HFFc6 (cell line): ENCODE measurements at regions not wholly inside any gene's neighbourhood (a gene's known extent, or its start where the extent isn't known, plus 50 kb on each side); places are given as distances from the start of the nearest gene placed in this dataset.
A peak's percentile ranks its signal among the peaks of the same experiment; 100 is the strongest.

Experiments used
- DNase-seq: peaks from one replicate; pipeline ENCODE4 v3.0.0-alpha.2; 2018
- H3K27ac Mint-ChIP-seq: 2 replicates; pipeline ENCODE4 v1.8.0; 2020; ENCODE audit warnings: mild to moderate bottlenecking, mixed read lengths
- H3K27me3 Mint-ChIP-seq: 2 replicates; pipeline ENCODE4 v1.8.0; 2021; ENCODE audit warnings: mild to moderate bottlenecking, moderate library complexity, mixed read lengths; ENCODE audit not compliant: insufficient read depth
- H3K36me3 Mint-ChIP-seq: 2 replicates; pipeline ENCODE4 v1.8.0; 2021; ENCODE audit warnings: low read depth, mixed read lengths
- H3K4me1 Mint-ChIP-seq: 2 replicates; pipeline ENCODE4 v1.8.0; 2020; ENCODE audit warnings: low read depth, mixed read lengths
- H3K4me3 Mint-ChIP-seq: 2 replicates; pipeline ENCODE4 v1.8.0; 2020; ENCODE audit warnings: mild to moderate bottlenecking, moderate library complexity, mixed read lengths
- H3K9me3 Mint-ChIP-seq: 2 replicates; pipeline ENCODE4 v1.8.0; 2020; ENCODE audit warnings: mild to moderate bottlenecking, mixed read lengths
- TF ChIP-seq, protein P1 (sequence below): fragments of 200-600 bp; sonication (generic); IDR thresholded peaks from 2 replicates; pipeline ENCODE4 v1.5.0; 2021; ENCODE audit warnings: antibody characterized with exemption, mild to moderate bottlenecking

DNA sequence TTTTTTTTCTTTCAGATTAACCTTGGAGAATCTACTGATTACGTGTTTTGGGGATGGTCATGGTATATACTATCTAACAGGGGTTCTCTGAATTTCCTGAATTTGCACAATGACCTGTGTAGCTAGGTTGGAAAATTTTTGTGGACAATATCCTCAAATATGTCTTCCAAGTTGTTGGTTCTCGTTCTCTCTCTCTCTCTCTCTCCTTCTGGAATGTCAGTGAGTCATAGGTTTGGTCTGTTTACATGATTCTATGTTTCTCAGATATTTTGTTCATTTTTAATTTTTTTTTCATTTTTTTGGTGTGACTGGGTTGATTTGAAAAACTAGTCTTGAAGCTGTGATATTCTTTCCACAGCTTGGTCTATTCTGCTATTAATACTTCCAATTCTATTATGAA is 604.0 kb upstream of the ANO3 start:
- DNase-seq, result no peak
- Mint-ChIP-seq H3K36me3 (peaks cover 11% of the 10 kb centered on the region; the same call in 1 of the 2 replicates), H3K9me3 (peaks cover 66% of the 10 kb centered on the region), H3K27ac (no peak overlapping the region), H3K27me3 (no peaks in the 10 kb centered on the region), H3K4me1 (no peaks in the 10 kb centered on the region), H3K4me3 (no peak overlapping the region)
- TF ChIP-seq, protein P1, sequence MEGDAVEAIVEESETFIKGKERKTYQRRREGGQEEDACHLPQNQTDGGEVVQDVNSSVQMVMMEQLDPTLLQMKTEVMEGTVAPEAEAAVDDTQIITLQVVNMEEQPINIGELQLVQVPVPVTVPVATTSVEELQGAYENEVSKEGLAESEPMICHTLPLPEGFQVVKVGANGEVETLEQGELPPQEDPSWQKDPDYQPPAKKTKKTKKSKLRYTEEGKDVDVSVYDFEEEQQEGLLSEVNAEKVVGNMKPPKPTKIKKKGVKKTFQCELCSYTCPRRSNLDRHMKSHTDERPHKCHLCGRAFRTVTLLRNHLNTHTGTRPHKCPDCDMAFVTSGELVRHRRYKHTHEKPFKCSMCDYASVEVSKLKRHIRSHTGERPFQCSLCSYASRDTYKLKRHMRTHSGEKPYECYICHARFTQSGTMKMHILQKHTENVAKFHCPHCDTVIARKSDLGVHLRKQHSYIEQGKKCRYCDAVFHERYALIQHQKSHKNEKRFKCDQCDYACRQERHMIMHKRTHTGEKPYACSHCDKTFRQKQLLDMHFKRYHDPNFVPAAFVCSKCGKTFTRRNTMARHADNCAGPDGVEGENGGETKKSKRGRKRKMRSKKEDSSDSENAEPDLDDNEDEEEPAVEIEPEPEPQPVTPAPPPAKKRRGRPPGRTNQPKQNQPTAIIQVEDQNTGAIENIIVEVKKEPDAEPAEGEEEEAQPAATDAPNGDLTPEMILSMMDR, result no peak

DNA sequence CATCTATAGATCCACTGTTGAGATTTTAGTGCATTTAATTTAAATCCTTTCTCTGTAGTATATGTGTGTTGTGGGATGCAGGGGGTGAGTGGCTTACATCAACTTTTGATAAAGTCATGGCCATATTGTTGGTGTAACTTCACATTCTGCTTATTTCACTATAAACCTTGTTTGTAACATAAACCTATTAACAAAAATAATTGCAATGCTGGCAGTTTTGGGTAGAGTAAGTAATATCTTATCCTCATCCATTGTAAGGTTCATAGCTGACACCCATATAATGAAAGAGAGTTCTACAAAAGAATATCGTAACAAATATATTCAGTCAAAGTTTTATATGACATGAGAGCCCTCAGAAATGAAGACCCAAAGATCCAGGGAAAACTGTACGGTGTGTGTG is 601.7 kb upstream of the ANO3 start:
- no peak for DNase-seq
- Mint-ChIP-seq H3K36me3 (peaks cover 5% of the 10 kb centered on the region; the same call in 1 of the 2 replicates), H3K4me1 (no peaks in the 10 kb centered on the region), H3K4me3 (no peak overlapping the region), H3K9me3 (peaks cover 57% of the 10 kb centered on the region), H3K27ac (no peak overlapping the region), H3K27me3 (no peaks in the 10 kb centered on the region)
- TF ChIP-seq, protein P1, result no peak

DNA sequence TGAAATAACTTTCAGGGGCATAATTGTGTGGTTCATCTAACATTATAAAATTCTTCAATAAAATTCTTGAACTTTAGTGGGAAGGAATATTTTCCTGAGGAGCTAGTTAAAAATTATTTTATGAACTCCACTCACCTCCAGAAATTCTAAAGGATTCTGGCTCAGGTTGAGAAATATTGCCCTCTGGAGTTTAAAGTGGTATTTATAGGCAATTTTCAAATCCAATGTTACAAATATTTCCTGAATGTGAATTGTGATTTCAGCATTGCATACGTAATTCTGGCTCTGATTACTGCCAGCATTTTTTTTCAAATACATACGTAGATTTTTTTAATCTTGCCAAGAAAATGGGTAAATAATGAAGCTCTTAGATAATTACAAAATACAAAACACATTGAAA is 598.2 kb upstream of the ANO3 start:
- no peaks in the 10 kb centered on the region for H3K36me3 Mint-ChIP-seq
- H3K4me1 Mint-ChIP-seq, result no peaks in the 10 kb centered on the region
- peaks cover 24% of the 10 kb centered on the region for H3K9me3 Mint-ChIP-seq
- H3K4me3 Mint-ChIP-seq, result no peak overlapping the region
- DNase-seq, result no peak
- peaks cover 1% of the 10 kb centered on the region; the same call in 1 of the 2 replicates for H3K27me3 Mint-ChIP-seq
- no peak overlapping the region for H3K27ac Mint-ChIP-seq
- TF ChIP-seq, protein P1, result no peak

DNA sequence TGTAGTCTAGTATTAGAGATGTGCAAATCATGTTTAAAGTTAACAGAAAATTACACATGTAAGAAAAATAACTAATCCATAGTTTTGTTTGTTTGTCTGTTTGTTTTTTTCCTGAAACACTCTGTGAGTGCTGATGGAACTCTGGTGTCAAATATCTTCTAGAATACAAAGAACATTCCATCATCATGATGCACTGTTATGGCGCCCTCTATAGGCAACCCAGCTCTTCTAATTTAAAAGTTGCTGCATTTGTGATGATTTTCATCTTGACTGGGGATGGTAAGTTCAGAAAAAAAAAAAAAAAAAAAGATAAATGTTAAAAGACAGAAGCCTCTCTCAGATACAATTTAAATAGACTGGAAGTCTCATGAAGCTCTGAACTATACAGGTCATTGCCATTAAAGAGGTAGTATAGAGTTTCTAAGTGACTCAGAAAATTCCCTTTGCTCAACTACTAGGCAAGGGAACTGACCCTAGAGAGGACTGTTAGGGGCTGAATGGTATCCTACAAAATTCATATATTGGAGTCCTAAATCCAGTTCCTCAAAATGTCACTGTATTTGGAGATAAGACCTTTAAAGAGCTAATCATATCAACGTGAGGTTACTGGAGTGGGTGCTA is 597.2 kb upstream of the ANO3 start:
- TF ChIP-seq, protein P1, result peak; percentile 30; the same call in 1 of the 2 replicates
- no peak overlapping the region for H3K27ac Mint-ChIP-seq

DNA sequence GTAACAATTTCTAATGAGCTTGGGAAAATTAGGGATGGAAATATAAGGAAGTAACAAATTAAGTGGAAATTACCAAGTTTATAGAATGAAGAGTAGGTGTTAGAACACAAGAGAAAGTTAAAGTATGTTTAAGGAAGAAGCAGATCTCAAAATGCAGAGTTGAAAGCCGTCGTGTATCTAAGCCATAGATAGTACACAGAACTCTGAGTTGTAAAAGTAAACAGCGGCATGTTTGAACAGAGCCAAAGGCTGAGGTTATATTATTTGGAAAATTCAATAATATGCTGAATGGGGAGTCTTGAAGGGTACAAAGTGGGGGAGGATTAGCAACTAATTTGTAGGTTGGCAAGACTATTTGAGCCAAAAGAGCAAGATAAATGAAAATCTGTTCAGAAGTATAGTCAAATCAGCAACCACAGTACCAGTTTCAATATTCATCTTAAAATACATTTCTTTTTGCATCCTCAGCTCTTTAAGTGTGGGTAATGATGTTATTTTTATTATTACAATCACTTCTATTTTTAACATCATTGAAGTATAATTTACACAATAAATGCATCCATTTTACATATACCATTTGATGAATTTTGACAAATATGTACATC is 594.8 kb upstream of the ANO3 start:
- H3K36me3 Mint-ChIP-seq, result no peaks in the 10 kb centered on the region

More for the DNA sequence above, 597.2 kb upstream of the ANO3 start:
- peaks cover 27% of the 10 kb centered on the region for H3K9me3 Mint-ChIP-seq
- DNase-seq, result no peak
- H3K36me3 Mint-ChIP-seq, result no peaks in the 10 kb centered on the region
- no peaks in the 10 kb centered on the region for H3K4me1 Mint-ChIP-seq
- peaks cover 1% of the 10 kb centered on the region; the same call in 1 of the 2 replicates for H3K27me3 Mint-ChIP-seq
- H3K4me3 Mint-ChIP-seq, result no peak overlapping the region

More for the DNA sequence above, 594.8 kb upstream of the ANO3 start:
- H3K27me3 Mint-ChIP-seq, result peaks cover 1% of the 10 kb centered on the region; the same call in 1 of the 2 replicates
- no peak overlapping the region for H3K4me3 Mint-ChIP-seq
- no peak overlapping the region for H3K27ac Mint-ChIP-seq
- TF ChIP-seq, protein P1, result no peak
- peaks cover 14% of the 10 kb centered on the region for H3K9me3 Mint-ChIP-seq
- no peaks in the 10 kb centered on the region for H3K4me1 Mint-ChIP-seq
- no peak for DNase-seq
